HG03565 (cell line): ENCODE measurements at regions not wholly inside any gene's neighbourhood (a gene's known extent, or its start where the extent isn't known, plus 50 kb on each side); places are given as distances from the start of the nearest gene placed in this dataset.
A peak's percentile ranks its signal among the peaks of the same experiment; 100 is the strongest.

Experiments used
- ATAC-seq: cut with Tn5 transposase; IDR thresholded peaks from one replicate; pipeline ENCODE4 v1.9.1; 2021; ENCODE audit warnings: mild to moderate bottlenecking, moderate library complexity; ENCODE audit not compliant: unreplicated experiment

DNA sequence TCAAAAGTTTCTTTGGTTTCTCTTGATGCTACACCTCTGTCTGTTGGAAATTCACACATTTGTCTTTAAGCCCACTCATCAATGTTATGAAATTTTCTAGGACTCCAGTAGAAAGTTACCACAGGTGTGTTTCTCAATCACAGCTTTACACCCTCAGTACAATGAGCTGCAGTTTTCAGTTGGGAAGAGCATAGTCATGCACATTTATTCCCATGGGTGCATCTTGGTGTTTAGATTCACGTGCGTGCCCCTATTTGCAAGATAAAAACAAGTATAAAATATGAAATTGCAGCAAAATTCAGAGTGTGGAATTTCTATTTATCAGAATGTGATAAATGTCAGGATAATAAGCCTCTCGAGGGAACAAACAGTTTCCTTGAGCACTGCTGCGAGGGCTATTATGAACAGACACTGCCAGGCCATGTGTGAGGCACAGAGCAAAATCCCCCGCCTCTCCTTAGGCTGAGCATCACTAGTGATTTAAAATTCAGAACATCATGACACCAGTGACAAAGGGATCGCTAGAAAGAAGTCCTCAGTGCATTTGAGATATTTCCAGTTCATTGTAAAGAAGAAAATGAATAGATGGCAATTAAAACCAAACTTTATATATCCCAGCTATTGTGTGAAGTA lies 512.2 kb upstream of the TCF4 start:
- ATAC-seq: no peak

GRCh38 chr18:56097621-56098020 lies 509.6 kb upstream of the TCF4 start:
- ATAC-seq: no peak

DNA sequence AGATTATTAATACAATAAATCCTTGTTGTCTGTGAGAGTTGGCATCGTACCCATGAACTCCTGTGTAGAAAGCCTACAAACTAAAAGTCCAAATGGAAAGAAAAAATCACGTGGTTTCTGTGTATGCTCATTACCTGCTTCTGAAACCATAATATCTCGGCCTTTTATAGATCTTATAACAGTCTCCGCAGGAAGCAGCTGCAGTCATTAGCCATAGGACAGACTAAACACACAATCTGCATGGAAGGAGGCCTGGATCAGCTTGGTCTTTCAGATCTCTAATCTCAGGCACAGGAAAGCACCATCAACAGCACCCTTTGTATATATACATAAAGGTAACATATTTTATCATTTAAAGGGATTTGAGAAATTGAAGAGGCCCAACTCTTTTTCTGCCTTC lies 508.9 kb upstream of the TCF4 start:
- no peak for ATAC-seq

- peak; percentile 54 for ATAC-seq
These were observed 501.7 kb upstream of the TCF4 start for GRCh38 chr18:56089612-56090258.

- ATAC-seq: no peak
These were observed 498.8 kb upstream of the TCF4 start for GRCh38 chr18:56086786-56087185.

DNA sequence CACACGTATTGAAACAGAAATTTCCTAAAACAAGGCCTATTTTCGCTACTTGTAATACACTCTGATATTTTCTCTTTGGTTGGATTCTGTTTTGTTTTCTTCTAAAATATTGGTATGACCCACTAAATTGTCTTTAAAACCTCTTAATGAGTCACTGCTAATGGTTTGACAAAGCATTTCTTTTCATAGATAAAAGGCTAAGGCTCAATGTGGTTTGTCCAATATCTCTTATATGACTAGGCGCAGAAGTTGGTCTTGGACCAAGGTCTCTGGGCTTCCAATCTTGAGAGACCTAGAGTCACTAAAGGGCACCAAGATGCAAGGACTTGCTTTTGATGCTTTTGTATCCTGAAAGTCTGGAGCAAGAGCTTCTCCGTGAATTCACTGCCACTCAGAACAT lies 498.2 kb upstream of the TCF4 start:
- ATAC-seq: no peak

DNA sequence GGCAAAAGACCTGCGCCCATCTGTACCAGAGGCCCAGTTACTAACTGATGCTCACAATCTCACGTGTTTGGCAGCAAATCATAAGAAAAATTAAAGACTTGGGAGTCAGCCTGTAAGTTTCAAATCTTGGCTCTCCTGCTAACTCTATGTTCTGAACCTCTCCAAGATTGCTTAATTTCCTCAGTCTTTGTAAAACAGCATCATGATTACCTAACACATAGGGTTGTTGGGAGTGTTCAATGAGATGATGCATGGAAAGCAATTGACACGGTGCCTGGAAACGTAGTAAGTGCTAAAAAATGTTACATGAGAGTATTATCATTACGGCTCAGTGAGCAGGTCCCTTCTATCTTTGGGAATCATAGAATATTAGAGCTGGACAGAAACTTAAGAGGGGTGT lies 497.6 kb upstream of the TCF4 start:
- no peak for ATAC-seq

- no peak for ATAC-seq
These were observed 495.7 kb upstream of the TCF4 start for GRCh38 chr18:56083523-56084287.

DNA sequence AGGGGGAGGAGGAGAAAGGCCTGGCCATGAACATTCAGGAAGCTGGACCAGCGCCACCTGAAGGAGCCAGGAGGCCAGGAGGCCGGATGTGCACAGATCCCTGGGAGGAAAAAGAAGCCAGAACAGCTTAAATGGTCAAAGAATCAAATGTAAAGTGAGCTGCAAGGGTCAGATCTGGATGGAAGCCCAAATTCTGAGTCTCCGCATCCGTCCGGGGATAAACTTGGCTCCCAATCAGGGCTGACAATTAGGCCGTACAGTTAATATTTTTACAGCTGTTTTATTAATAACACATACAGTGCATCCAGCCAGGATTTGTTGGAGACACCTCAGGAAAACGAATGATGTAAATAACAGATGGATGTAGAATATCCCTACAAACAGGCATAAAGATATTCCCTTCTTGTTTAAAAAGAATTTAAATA lies 495.1 kb upstream of the TCF4 start:
- ATAC-seq: no peak

- ATAC-seq: no peak
These were observed 488.7 kb upstream of the TCF4 start for GRCh38 chr18:56076723-56077122.

DNA sequence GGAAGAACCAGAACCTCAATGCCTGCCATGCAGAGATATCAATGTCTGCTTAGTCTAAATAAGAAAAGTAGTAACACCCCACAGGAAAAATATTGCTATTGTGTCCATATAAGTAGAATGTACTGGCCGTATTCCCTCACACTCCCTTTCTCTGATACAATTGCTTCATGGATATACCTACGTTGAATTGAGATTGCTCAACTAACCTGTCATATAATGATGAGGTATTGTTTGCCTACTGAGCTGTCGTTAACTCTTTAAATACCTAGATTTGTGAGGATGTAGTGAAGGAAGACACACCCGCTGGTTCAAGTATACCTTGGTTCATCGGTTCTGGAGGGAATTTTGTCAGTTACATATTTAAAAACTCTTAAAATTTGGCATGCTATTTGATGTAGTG lies 480.7 kb upstream of the TCF4 start:
- ATAC-seq: no peak

GRCh38 chr18:56067969-56068671 lies 480.1 kb upstream of the TCF4 start:
- no peak for ATAC-seq

DNA sequence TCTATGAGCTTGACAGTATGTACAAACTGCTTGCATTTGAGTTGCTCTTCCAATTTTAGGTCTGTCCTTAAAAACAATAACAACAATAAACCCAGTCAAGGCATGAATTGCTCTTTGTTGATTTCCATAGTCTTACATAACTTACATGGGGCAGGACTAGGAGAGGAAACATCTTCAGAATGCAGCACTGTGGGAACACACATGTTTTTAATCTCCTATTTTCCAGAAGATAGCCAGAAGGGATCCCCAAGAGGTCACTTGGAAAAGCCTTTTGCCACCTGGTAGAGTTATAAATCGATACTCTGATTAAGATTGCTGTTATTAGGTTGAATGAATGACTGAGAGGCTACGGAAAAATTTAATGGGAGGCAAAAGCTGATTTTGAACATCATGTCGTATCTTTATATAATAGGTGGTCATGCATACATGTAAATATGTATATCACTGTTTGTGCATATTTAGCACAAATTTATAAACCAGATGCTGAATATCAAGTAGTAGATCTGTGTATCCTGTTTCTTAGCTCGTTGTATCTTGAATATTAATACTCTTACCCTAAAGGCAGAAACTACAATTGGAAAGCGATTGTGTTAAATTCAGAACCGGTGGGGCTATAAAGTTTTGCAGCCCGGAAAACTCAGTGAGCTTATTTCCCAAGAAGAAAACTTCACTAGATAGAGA lies 479.4 kb upstream of the TCF4 start:
- no peak for ATAC-seq

- ATAC-seq: no peak
These were observed 478.7 kb upstream of the TCF4 start for GRCh38 chr18:56066524-56067213.

DNA sequence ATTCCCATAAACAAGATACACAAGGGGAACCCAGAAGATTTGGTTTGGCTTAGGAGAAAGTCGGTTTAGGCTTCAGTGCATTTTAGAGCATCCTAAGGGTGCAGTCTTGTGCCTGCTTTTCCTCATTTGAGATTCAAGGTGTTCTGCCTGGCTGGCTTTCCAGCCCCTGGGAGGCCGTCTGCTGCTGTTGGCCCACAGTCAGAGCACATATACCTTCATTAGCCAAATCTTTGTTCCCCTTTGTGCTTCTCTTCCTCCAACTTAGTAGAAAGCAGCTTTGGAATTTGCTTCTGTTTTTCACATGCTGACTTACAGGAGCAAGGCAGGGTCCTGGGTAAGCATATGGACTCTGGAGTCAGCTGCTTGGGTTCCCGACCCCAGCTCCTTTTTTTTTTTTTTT lies 477.1 kb upstream of the TCF4 start:
- ATAC-seq: no peak

DNA sequence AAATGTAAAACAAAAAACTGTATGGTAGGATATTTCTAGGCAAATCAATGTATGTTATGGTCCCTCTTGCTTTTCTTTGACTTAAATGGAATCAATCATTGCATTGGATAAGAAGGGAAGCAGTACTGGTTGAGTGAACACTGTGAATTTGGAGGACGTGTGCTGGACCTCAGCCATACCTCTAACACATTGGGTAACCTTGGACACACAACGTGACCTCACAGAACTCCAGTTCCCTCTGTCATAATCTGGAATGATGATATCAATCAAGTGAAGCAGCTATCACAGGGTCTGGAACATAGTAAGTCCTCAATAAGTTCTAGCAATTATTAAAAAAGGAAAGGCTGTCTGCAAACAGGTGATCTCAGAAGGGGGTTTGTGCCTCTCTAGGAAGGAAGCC lies 474.9 kb upstream of the TCF4 start:
- no peak for ATAC-seq

GRCh38 chr18:56060967-56061541 lies 473.1 kb upstream of the TCF4 start:
- ATAC-seq: no peak

GRCh38 chr18:56052202-56052601 lies 464.2 kb upstream of the TCF4 start:
- no peak for ATAC-seq

- ATAC-seq: no peak
These were observed 456.2 kb upstream of the TCF4 start for GRCh38 chr18:56044239-56044638.

DNA sequence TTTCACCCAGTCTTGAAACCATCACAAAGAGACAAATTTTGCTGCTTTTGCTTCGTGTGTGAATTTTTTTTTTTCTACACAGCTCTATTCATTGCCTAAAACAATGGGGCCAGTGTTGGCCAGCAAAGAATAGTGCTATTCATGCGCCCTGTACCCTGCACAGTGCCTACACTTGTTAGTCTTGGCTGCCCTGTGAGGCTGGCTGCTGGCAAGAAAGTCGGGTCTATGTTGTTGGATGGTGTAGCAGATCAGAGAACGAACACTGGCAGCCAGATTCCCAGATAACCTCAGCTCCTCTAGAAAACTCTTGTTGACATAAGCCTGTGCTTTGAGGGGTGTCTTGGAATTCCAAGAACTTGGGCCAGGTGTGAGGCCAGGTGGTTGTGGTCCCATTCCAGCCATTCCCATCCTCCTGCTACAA lies 455.7 kb upstream of the TCF4 start:
- ATAC-seq: no peak
